ENCODE measurements at regions not wholly inside any gene's neighbourhood (a gene's known extent, or its start where the extent isn't known, plus 50 kb on each side); places are given as distances from the start of the nearest gene placed in this dataset.

DNA sequence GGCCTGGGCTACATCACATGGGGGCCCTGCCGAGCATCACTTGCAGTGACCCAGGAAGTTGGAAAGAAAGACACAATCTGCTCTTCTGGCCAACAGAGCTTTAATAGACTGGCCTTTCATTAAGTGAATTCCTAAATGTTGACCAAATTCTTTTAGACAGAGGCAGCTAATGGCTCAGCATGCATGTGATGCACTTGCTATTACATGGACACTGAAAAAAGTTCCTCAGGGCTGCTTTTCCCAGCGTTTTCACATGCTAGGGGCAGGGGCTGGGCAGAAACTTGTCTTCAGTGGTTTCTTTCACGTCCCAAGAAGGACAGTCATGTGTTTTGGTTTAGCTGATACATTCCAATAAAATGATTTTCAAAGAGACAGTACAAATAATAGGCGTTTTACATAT, 651.0 kb upstream of the SLC35B3 start:
- Histone ChIP-seq H3K4me3 (no peak overlapping the region), H3K9me3 (no peaks in the 10 kb centered on the region), H3K27me3 (no peaks in the 10 kb centered on the region), H3K36me3 (no peaks in the 10 kb centered on the region), H3K27ac (no peak overlapping the region), H3K4me1 (no peaks in the 10 kb centered on the region)
- no peak for DNase-seq (ENCODE audit: extremely low spot score in 2 of 2)
- TF ChIP-seq POLR2AphosphoS5 (IDR thresholded peaks at IDR 0.05; ENCODE audit: insufficient read depth in 1 of 2, low read depth in 1 of 2) (no peak), POLR2A (IDR thresholded peaks at IDR 0.05) (no peak)
- TF ChIP-seq, protein P1, sequence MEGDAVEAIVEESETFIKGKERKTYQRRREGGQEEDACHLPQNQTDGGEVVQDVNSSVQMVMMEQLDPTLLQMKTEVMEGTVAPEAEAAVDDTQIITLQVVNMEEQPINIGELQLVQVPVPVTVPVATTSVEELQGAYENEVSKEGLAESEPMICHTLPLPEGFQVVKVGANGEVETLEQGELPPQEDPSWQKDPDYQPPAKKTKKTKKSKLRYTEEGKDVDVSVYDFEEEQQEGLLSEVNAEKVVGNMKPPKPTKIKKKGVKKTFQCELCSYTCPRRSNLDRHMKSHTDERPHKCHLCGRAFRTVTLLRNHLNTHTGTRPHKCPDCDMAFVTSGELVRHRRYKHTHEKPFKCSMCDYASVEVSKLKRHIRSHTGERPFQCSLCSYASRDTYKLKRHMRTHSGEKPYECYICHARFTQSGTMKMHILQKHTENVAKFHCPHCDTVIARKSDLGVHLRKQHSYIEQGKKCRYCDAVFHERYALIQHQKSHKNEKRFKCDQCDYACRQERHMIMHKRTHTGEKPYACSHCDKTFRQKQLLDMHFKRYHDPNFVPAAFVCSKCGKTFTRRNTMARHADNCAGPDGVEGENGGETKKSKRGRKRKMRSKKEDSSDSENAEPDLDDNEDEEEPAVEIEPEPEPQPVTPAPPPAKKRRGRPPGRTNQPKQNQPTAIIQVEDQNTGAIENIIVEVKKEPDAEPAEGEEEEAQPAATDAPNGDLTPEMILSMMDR (IDR thresholded peaks at IDR 0.05) = no peak
- intact Hi-C loops (cut with DNase I) = no loop called here

DNA sequence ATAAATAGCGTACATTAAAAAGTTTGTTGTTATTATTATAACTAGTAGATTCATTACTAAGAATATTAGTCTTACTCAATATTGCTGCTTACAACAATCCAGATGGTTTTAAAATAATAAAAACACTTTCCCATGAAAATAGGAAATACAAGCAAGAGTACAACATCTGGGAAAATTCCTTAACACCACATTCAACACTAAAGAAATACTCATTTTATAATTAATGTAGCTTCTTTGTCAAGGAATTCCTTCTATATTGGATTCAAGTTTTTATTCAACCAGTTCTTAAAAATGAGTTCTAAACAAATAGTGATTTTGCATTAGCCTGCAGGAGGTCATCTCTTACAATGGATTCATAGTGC, 650.3 kb upstream of the SLC35B3 start:
- Histone ChIP-seq H3K9me3 (no peaks in the 10 kb centered on the region), H3K27ac (no peak overlapping the region), H3K4me1 (no peaks in the 10 kb centered on the region), H3K27me3 (no peaks in the 10 kb centered on the region), H3K36me3 (no peaks in the 10 kb centered on the region), H3K4me3 (no peak overlapping the region)
- intact Hi-C loops (cut with DNase I) = no loop called here
- DNase-seq (ENCODE audit: extremely low spot score in 2 of 2) = no peak
- TF ChIP-seq POLR2AphosphoS5 (IDR thresholded peaks at IDR 0.05; ENCODE audit: insufficient read depth in 1 of 2, low read depth in 1 of 2) (no peak), POLR2A (IDR thresholded peaks at IDR 0.05) (no peak)
- TF ChIP-seq, protein P1 (IDR thresholded peaks at IDR 0.05) = no peak

DNA sequence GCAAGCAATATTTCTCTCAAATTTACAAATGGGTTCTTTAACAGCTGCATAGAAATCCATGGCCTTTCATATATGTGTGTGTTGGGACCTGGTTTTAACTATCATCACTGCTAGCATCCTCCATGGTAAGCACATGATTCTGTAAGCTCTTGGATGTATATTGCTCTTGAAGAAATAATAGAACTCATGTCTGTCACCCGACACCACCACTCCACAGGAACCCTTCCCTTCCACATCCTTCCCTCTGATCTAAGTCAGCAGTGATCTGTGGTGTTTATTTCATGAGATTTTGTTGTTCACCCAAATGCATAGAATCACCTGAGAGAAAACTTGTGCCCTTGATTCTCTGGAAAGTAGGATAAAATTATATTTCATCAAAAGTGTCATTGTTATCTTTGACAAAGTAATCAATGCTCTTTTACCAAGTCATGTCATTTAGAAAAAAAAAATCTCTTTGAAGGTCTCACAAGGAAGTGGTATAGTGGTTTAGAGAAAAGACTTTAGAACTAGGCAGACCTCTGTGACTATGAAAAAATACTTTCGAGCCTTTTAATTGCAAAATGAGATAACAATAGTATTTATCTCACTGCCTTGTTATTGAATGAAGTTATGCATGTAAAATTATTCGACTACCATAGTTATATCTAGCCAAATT, 649.8 kb upstream of the SLC35B3 start:
- intact Hi-C loops (cut with DNase I) = no loop called here
- H3K36me3 ChIP-seq = no peaks in the 10 kb centered on the region
- H3K27me3 ChIP-seq = no peaks in the 10 kb centered on the region
- TF ChIP-seq, protein P1 (IDR thresholded peaks at IDR 0.05) = no peak
- TF ChIP-seq POLR2A (IDR thresholded peaks at IDR 0.05) = no peak
- no peak for TF ChIP-seq POLR2AphosphoS5 (IDR thresholded peaks at IDR 0.05; ENCODE audit: insufficient read depth in 1 of 2, low read depth in 1 of 2)
- no peak overlapping the region for H3K27ac ChIP-seq
- DNase-seq (ENCODE audit: extremely low spot score in 2 of 2) = no peak
- H3K9me3 ChIP-seq = no peaks in the 10 kb centered on the region
- H3K4me1 ChIP-seq = no peaks in the 10 kb centered on the region
- no peak overlapping the region for H3K4me3 ChIP-seq

DNA sequence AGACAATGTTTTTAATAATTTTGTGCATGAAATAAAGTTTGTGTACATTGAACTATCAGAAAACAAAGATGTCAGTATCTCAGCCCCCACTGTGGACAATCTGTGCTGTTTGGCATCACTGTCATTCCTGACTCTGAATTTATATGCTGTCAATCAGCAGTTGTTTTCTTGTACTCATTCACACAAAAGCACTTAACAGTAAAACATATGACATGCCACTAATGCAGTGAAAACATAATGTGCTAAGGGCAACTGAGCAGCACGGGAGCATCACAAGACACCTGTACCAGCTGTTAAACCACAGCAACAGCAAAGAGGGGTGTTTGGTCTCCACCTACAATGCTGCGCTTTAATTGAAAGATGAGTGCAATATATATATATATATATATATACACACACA, 647.8 kb upstream of the SLC35B3 start:
- Histone ChIP-seq H3K4me3 (no peak overlapping the region), H3K9me3 (no peaks in the 10 kb centered on the region), H3K27me3 (no peaks in the 10 kb centered on the region), H3K4me1 (no peaks in the 10 kb centered on the region), H3K36me3 (no peaks in the 10 kb centered on the region), H3K27ac (no peak overlapping the region)
- intact Hi-C loops (cut with DNase I) = no loop called here
- DNase-seq (ENCODE audit: extremely low spot score in 2 of 2) = no peak
- TF ChIP-seq POLR2A (IDR thresholded peaks at IDR 0.05) = no peak
- TF ChIP-seq, protein P1 (IDR thresholded peaks at IDR 0.05) = no peak
- TF ChIP-seq POLR2AphosphoS5 (IDR thresholded peaks at IDR 0.05; ENCODE audit: insufficient read depth in 1 of 2, low read depth in 1 of 2) = no peak

DNA sequence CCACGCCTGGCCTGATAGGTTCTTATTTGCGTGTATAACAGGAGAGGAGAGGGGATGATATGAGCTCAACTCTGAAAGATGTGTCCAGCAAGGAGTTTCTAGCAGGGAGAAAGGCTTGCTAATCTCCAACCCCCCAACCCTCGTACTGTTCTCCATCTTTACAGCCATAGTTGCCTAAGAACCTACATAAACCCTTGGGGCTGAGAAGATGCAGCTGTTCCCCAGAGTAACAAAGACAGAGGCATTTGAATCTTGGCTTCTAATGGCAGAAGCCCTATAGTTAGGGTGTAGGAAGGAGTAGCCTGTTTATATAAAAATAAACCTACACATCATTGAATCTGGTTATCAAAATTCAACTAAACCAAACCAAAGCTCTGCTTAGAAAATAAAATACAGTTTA, 631.4 kb upstream of the SLC35B3 start:
- H3K4me3 ChIP-seq = no peak overlapping the region
- H3K9me3 ChIP-seq = no peaks in the 10 kb centered on the region
- intact Hi-C loops (cut with DNase I) = no loop called here
- TF ChIP-seq POLR2AphosphoS5 (IDR thresholded peaks at IDR 0.05; ENCODE audit: insufficient read depth in 1 of 2, low read depth in 1 of 2) (no peak), POLR2A (IDR thresholded peaks at IDR 0.05) (no peak)
- TF ChIP-seq, protein P1 (IDR thresholded peaks at IDR 0.05) = no peak
- no peaks in the 10 kb centered on the region for H3K4me1 ChIP-seq
- no peaks in the 10 kb centered on the region for H3K27me3 ChIP-seq
- no peak for DNase-seq (ENCODE audit: extremely low spot score in 2 of 2)
- no peaks in the 10 kb centered on the region for H3K36me3 ChIP-seq
- H3K27ac ChIP-seq = no peak overlapping the region

Measured in vagina (tissue), 2 donors.